OCI-LY1 (cell line): ENCODE measurements at regions not wholly inside any gene's neighbourhood (a gene's known extent, or its start where the extent isn't known, plus 50 kb on each side); places are given as distances from the start of the nearest gene placed in this dataset.

Experiments used
- CTCF ChIP-seq: fragments of 200-600 bp; sonication (generic), shearing (Covaris generic); IDR thresholded peaks from 2 replicates; pipeline ENCODE4 v1.5.1; 2017; ENCODE audit warnings: mild to moderate bottlenecking, antibody characterized with exemption, low read length, moderate library complexity, mixed read lengths
- EZH2 ChIP-seq: fragments of 200-600 bp; sonication (generic), shearing (Covaris generic); IDR thresholded peaks from 2 replicates; pipeline ENCODE4 v1.8.0; 2017; ENCODE audit warnings: borderline replicate concordance, mixed run types, mild to moderate bottlenecking, antibody characterized with exemption, low read length, moderate library complexity, mixed read lengths

GRCh38 chr6:93592417-93592816, 173.1 kb upstream of the EPHA7 start:
- TF ChIP-seq EZH2, result no peak
- no peak for TF ChIP-seq CTCF
